ENCODE measurements at regions not wholly inside any gene's neighbourhood (a gene's known extent, or its start where the extent isn't known, plus 50 kb on each side); places are given as distances from the start of the nearest gene placed in this dataset.

DNA sequence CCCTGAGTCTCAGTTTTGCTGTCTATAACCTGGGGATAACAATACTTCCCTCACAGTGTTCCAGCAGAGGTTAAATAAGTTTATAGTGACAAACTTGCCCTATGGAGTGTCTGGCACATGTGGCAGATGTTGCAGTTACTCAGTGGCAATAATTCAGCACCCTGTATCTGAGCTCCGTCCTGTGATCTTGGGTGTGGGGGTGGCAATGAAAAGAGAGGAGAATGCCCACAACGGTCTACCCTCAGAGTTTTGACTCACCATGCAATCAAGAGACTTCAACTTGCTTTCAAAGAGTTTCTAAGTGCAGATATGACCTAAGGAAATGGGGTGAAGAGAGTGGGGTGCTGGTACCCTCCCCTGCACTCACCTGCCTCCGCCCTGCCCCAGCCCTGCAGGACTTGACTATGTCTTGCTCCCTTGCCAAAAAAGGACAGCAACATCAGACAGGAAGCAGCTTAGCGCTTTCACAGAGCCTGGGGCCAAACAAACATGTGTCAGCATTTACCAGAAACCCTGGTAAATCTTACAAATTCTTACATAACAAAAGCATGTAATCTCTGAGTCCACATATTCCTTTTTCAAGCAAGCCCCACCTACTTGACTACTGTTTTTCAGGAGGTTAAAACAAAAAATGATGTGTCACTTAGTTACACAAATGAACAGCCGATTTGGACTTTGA is 185.1 kb upstream of the CAMK1G start:
- peaks cover 27% of the 10 kb centered on the region for H3K27me3 Mint-ChIP-seq
- H3K4me1 Mint-ChIP-seq, result no peaks in the 10 kb centered on the region
- no peaks in the 10 kb centered on the region for H3K9me3 Mint-ChIP-seq
- H3K27ac Mint-ChIP-seq, result no peak overlapping the region
- ATAC-seq (ENCODE audit: low read depth) (no peak), DNase-seq (no peak)
- POLR2A ChIA-PET, result no interaction called here
- H3K4me3 Mint-ChIP-seq, result no peak overlapping the region
- H3K36me3 Mint-ChIP-seq, result no peaks in the 10 kb centered on the region

DNA sequence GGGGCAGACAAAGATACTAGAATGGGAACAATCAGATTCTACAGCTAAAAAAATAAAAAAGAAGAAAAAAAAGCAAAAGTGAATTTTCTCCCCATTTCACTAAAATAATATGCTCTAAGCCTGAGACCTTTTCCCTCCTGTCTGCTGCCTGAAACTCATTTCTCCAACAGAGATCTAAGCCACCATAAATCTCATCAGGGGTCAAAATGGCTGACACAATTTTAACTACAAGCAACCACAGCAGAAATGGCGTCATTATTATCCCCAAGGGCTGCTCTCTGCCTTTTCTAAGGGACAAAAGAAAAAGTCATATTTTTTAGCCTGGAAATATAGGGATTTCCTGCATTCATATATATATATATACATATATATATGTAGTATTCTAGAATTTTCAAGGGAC is 183.7 kb upstream of the CAMK1G start:
- H3K4me1 Mint-ChIP-seq, result no peaks in the 10 kb centered on the region
- peaks cover 27% of the 10 kb centered on the region for H3K27me3 Mint-ChIP-seq
- ATAC-seq (ENCODE audit: low read depth) (no peak), DNase-seq (no peak)
- H3K27ac Mint-ChIP-seq, result no peak overlapping the region
- no peak overlapping the region for H3K4me3 Mint-ChIP-seq
- POLR2A ChIA-PET, result no interaction called here
- no peaks in the 10 kb centered on the region for H3K9me3 Mint-ChIP-seq
- no peaks in the 10 kb centered on the region for H3K36me3 Mint-ChIP-seq

DNA sequence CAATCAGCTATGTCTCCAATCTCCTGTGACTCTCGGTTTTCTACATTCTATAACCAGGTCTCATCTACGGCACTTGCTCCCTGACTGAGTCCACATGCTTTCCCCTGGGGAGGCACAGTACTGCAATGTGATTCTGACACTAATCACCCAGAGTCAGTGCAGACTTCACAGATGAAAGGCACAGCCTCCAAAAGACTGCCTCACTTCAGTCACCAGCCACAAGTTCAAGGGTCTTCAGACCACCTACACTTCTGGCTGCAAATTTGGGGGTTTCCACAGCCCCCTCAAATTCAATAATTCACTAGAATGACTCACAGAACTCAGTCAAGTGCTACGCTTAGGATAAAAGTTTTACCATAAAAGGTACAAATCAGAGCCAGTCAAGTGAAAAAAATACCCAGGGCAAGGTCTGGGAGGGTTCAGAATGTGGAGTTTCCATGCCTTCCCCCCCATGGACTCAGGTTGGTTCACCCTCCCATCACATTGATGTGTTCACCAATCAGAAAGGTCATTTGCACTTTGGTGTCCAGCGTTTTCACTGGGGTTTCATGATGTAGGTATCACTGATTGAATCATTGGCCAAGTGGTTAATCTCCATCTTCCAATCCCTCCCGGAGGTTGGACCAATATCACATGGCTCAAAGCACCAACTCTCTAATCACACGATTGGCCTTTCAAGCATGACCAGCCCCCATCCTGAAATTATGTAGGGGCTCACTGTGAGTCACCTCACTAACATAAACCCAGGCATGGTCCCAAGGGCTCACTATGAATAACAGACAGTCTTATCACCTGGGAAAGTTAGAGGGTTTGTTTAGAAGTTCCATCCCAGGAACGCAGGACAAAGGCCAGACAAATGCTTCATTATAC is 182.9 kb upstream of the CAMK1G start:
- no peaks in the 10 kb centered on the region for H3K9me3 Mint-ChIP-seq
- H3K4me1 Mint-ChIP-seq, result no peaks in the 10 kb centered on the region
- DNase-seq (no peak), ATAC-seq (ENCODE audit: low read depth) (no peak)
- peaks cover 27% of the 10 kb centered on the region for H3K27me3 Mint-ChIP-seq
- no peak overlapping the region for H3K27ac Mint-ChIP-seq
- no peaks in the 10 kb centered on the region for H3K36me3 Mint-ChIP-seq
- POLR2A ChIA-PET, result no interaction called here
- no peak overlapping the region for H3K4me3 Mint-ChIP-seq

DNA sequence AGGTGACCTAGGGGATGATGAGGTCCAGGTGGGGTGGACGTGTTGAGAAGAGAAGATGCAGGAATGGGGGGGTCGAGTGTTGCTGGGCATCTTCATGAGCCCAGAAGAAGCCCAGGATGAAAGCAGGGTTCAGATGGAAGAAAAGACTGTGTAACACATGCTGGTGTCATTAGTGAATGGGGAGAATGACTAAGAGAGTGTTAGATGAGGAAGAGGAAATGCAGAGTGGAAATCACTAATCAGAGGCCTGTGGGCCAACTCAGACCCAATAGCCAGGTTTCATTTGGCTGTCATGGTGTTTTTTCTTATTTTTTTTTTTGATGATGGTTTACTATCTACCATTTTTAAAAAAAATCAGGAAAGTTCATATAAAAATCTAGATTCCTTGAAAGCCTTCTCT is 180.8 kb upstream of the CAMK1G start:
- POLR2A ChIA-PET, result no interaction called here
- H3K36me3 Mint-ChIP-seq, result no peaks in the 10 kb centered on the region
- DNase-seq, result no peak
- no peaks in the 10 kb centered on the region for H3K4me1 Mint-ChIP-seq
- no peak overlapping the region for H3K4me3 Mint-ChIP-seq
- H3K9me3 Mint-ChIP-seq, result no peaks in the 10 kb centered on the region
- ATAC-seq (ENCODE audit: low read depth), result no peak
- H3K27ac Mint-ChIP-seq, result no peak overlapping the region
- peaks cover 18% of the 10 kb centered on the region for H3K27me3 Mint-ChIP-seq

DNA sequence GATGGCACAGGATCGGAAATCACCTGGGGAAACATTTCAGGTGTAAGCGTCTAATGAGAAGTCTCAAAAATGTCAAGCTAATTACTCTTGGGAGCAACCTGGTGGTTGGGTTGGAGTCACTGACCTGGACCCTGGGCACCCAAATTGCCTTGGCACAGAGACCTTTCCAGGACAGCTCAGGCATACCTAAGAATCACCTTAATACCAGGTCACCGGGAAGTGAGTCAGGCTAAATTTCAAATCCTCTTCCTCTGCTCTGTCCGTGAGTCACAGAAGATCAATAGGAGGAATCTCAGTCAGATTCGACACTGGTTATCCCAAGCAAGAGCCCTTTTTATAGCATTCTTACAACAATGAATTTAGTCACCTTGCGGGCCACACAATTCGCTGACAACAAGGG is 179.6 kb upstream of the CAMK1G start:
- no peak overlapping the region for H3K27ac Mint-ChIP-seq
- peaks cover 15% of the 10 kb centered on the region for H3K27me3 Mint-ChIP-seq
- H3K4me3 Mint-ChIP-seq, result no peak overlapping the region
- H3K9me3 Mint-ChIP-seq, result no peaks in the 10 kb centered on the region
- H3K36me3 Mint-ChIP-seq, result no peaks in the 10 kb centered on the region
- H3K4me1 Mint-ChIP-seq, result no peaks in the 10 kb centered on the region
- DNase-seq (no peak), ATAC-seq (ENCODE audit: low read depth) (no peak)
- POLR2A ChIA-PET, result no interaction called here

DNA sequence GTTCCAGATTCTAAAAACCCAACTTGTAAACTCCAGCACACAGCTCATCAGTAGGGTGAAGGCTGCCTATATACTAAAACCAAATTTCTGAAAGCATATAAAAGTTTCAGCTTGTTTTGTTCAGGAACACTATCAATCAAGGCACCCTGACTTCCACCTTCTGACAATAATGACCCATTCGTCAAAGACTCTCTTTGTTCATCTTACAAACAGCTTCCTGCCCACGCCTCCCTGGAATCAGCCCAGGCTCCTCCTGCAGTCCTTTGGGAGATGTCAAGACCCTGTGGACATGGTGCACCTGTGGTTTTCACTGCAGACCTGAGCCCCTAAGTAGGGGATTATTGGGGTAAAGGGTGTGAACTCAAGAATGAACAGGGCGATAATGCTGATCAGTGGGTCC is 178.9 kb upstream of the CAMK1G start:
- ATAC-seq (ENCODE audit: low read depth), result no peak
- Mint-ChIP-seq H3K27ac (no peak overlapping the region), H3K27me3 (peaks cover 15% of the 10 kb centered on the region), H3K4me3 (no peak overlapping the region), H3K36me3 (no peaks in the 10 kb centered on the region), H3K9me3 (no peaks in the 10 kb centered on the region), H3K4me1 (no peaks in the 10 kb centered on the region)
- DNase-seq, result no peak
- POLR2A ChIA-PET, result no interaction called here

DNA sequence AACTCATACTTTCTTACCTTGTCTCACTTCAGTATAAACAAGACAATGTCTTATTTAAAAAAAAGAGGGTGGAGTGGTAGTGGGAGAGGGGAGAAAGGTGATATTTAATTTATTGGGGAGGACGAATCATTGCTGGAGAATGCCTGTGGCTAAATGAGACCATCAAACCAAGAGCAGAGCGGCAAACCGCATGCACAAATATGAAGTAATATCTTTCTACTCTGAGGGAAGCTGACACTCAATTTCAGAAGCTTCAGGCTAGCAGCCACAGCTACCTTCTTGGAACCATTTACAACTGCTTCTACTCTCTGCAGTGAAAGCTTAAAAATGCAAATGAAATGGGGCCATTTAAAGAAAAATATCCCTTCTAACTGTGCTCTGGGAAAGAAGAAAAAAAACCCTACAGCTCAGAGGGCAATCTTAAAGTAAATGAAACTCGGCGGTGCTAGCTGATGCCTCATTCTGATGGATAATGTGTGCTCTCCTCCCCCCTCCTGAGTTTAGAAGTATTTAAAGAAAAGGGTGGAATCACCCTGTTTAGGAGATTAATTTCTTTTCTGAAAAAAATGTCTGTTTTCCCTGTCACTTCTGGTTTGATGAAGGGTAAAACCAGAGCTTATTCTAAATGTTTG is 178.2 kb upstream of the CAMK1G start:
- H3K36me3 Mint-ChIP-seq, result no peaks in the 10 kb centered on the region
- H3K4me3 Mint-ChIP-seq, result no peak overlapping the region
- no peak overlapping the region for H3K27ac Mint-ChIP-seq
- DNase-seq (no peak), ATAC-seq (ENCODE audit: low read depth) (no peak)
- POLR2A ChIA-PET, result no interaction called here
- no peaks in the 10 kb centered on the region for H3K9me3 Mint-ChIP-seq
- H3K27me3 Mint-ChIP-seq, result peaks cover 15% of the 10 kb centered on the region
- H3K4me1 Mint-ChIP-seq, result no peaks in the 10 kb centered on the region

DNA sequence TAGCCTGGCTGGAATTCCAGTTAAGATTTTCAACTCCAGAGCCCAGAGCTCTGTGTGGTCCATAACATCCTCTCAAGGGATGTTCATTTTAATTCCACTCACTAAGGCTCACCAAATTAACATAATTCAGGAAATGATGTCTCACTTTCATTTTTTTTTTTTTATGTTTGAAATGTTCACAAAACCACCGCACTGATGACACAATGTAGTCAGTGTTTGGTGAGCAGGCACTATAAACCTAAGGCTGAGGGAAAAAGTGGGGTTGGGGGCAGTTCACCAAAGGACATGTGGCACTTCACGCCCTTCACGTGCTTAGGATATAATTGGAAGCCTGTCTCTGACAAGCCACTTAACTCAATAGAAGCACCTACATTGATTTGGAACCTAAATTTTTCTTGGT is 177.3 kb upstream of the CAMK1G start:
- H3K27me3 Mint-ChIP-seq, result peaks cover 15% of the 10 kb centered on the region
- H3K9me3 Mint-ChIP-seq, result no peaks in the 10 kb centered on the region
- no peak overlapping the region for H3K27ac Mint-ChIP-seq
- POLR2A ChIA-PET, result no interaction called here
- H3K4me1 Mint-ChIP-seq, result no peaks in the 10 kb centered on the region
- H3K4me3 Mint-ChIP-seq, result no peak overlapping the region
- ATAC-seq (ENCODE audit: low read depth) (no peak), DNase-seq (no peak)
- H3K36me3 Mint-ChIP-seq, result no peaks in the 10 kb centered on the region

DNA sequence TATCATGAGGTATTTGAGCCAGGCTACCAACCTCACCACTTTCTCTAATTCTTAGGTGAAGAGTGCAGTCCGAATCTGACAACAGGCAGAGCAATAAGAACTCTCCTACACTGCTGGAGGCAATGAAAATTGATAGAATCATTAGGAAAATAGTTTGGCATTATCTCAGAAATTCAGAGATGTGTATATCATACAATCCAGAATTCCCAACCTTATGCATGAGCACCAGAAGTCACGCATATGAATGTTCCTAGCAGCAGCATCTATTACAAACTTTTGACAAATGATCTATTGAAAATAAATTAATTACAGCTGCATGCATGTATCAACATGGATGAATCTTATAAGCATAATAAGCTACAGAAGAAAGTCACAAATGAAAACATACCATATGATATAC is 176.9 kb upstream of the CAMK1G start:
- Mint-ChIP-seq H3K4me3 (no peak overlapping the region), H3K9me3 (no peaks in the 10 kb centered on the region), H3K4me1 (no peaks in the 10 kb centered on the region), H3K36me3 (no peaks in the 10 kb centered on the region), H3K27ac (no peak overlapping the region), H3K27me3 (peaks cover 20% of the 10 kb centered on the region)
- DNase-seq (no peak), ATAC-seq (ENCODE audit: low read depth) (no peak)
- POLR2A ChIA-PET, result no interaction called here

DNA sequence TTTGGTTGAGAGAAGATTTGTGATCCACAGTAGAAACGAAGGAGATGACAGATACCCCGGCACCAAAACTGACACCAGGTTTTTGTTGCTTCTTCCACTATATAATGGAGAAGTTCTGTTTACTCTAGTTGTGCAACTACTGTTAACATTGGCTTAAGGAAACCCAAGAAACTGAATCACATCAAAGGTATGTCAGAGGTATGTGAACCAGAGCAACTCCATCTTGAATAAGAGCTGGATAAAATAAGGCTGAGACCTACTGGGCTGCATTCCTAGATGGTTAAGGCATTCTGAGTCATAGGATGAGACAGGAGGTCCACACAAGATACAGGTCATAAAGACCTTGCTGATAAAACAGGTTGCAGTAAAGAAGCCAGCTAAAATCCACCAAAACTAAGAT is 173.7 kb upstream of the CAMK1G start:
- no peak for ATAC-seq (ENCODE audit: low read depth)
- H3K4me1 Mint-ChIP-seq, result no peaks in the 10 kb centered on the region
- POLR2A ChIA-PET, result no interaction called here
- DNase-seq, result no peak
- H3K27me3 Mint-ChIP-seq, result peaks cover 27% of the 10 kb centered on the region
- H3K9me3 Mint-ChIP-seq, result no peaks in the 10 kb centered on the region
- no peak overlapping the region for H3K27ac Mint-ChIP-seq
- no peaks in the 10 kb centered on the region for H3K36me3 Mint-ChIP-seq
- no peak overlapping the region for H3K4me3 Mint-ChIP-seq

DNA sequence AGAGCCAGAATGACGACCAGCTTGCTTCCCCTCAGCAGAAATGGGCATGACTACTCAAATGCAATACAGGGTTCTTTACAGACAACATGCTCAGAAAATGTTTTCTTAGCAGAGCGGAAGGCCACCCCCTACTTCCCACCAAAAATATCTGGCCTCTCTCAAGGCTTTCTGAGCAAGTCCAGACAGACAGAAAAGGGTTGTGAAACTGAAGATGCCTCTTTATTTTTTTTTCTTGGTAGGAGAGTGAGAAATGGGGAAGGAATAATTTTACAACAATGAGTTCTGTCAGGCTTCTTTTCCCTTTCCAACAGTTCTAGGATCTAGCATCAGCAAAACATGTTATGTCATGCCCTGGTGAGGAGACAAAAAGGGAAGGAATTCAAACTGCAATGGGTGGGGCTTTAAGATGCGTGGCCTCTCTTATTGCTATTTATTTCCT is 172.0 kb upstream of the CAMK1G start:
- no peaks in the 10 kb centered on the region for H3K9me3 Mint-ChIP-seq
- no peaks in the 10 kb centered on the region for H3K36me3 Mint-ChIP-seq
- POLR2A ChIA-PET, result no interaction called here
- no peak overlapping the region for H3K27ac Mint-ChIP-seq
- DNase-seq, result no peak
- no peak overlapping the region for H3K4me3 Mint-ChIP-seq
- no peaks in the 10 kb centered on the region for H3K4me1 Mint-ChIP-seq
- peaks cover 21% of the 10 kb centered on the region for H3K27me3 Mint-ChIP-seq
- ATAC-seq (ENCODE audit: low read depth), result no peak

DNA sequence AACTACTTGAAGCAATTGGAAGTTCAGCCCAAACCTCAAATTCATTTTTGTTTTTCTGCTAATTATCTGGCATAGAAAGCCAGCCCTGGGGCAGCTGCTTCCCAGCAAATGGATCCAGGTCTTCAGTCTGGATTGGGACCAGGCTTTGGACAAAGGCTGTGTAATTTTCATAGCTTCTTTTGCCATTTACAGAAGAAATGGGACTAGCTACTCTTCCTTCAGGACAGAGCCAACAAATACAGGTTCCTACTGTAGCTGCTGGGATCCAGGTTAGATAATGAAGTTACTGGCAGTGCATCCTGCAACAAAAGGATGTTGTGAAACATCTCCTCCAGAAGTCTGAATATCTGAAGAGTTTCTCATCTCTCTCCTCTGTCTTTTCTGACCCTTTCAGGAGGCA is 171.5 kb upstream of the CAMK1G start:
- no peaks in the 10 kb centered on the region for H3K4me1 Mint-ChIP-seq
- H3K9me3 Mint-ChIP-seq, result no peaks in the 10 kb centered on the region
- H3K27ac Mint-ChIP-seq, result no peak overlapping the region
- no peaks in the 10 kb centered on the region for H3K36me3 Mint-ChIP-seq
- ATAC-seq (ENCODE audit: low read depth), result no peak
- DNase-seq, result no peak
- no peak overlapping the region for H3K4me3 Mint-ChIP-seq
- peaks cover 21% of the 10 kb centered on the region for H3K27me3 Mint-ChIP-seq
- POLR2A ChIA-PET, result no interaction called here

DNA sequence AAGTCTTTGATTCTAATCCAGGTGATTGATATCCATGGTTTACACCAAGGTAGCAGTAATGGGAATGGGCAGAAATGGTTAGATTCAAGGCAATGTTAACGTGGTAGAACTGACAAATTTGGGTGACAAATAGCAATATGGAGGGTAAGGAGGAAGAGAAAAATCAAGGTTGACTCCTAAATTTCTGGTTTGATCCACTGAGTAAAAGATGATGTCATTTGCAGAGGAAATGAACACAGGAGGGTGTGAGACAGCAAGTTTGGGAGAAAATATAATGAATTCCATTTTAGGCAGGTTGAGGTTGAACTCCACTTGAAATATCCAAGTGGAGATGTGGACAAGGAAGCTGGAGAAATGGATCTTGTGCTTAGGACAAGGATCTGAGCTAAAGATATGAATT is 170.9 kb upstream of the CAMK1G start:
- ATAC-seq (ENCODE audit: low read depth) (no peak), DNase-seq (no peak)
- H3K27ac Mint-ChIP-seq, result no peak overlapping the region
- no peaks in the 10 kb centered on the region for H3K36me3 Mint-ChIP-seq
- POLR2A ChIA-PET, result no interaction called here
- no peaks in the 10 kb centered on the region for H3K9me3 Mint-ChIP-seq
- H3K4me1 Mint-ChIP-seq, result no peaks in the 10 kb centered on the region
- no peak overlapping the region for H3K4me3 Mint-ChIP-seq
- H3K27me3 Mint-ChIP-seq, result peaks cover 21% of the 10 kb centered on the region

DNA sequence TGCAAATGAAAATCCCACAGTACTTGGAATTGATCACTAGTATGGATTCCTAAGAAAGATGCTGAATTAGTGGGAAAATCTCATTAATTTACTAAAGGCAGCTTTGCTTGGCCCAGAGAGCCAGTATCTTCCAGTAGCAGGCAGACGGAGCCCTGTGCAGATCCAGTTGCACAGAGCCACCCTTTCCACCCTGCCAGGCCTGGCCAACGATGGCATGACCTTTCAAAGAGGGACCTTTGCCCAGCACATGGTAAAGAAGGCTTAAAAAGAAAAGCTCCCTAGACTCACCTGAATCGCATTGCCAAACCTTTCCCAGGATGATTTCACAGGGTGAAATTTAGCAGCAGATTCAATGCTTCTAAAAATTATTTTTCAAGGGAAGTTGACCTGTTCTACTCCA is 170.5 kb upstream of the CAMK1G start:
- Mint-ChIP-seq H3K36me3 (no peaks in the 10 kb centered on the region), H3K4me1 (no peaks in the 10 kb centered on the region), H3K27ac (no peak overlapping the region), H3K4me3 (no peak overlapping the region), H3K27me3 (peaks cover 17% of the 10 kb centered on the region), H3K9me3 (no peaks in the 10 kb centered on the region)
- DNase-seq (no peak), ATAC-seq (ENCODE audit: low read depth) (no peak)
- POLR2A ChIA-PET, result no interaction called here

All from activated naive CD8-positive, alpha-beta T cell treated with anti-CD3 and anti-CD28 coated beads, Interleukin-2, amount 10 ng/mL, durations not matched to agents 7 days and 5 days (primary cell).